IMR-90 (cell line): ENCODE measurements at regions not wholly inside any gene's neighbourhood (a gene's known extent, or its start where the extent isn't known, plus 50 kb on each side); places are given as distances from the start of the nearest gene placed in this dataset.

Source experiments
- ATAC-seq: fragments of 200-7000 bp; cut with Tn5 transposase; 2 replicates; pipeline ENCODE4 v1.9.1; 2020; ENCODE audit warnings: low read depth, mild to moderate bottlenecking, moderate library complexity
- BruUV-seq: library from RNA; stranded (reverse); fragments of 400-500 nt; replicated peaks from 2 replicates; lab custom pipeline; 2021; lab: Mats Ljungman, UMichigan
- CTCF ChIA-PET: fragments of 300-600 bp; formaldehyde crosslinking; extraction: SDS; loops from one replicate; lab custom pipeline; 2021; ENCODE audit warnings: antibody characterized with exemption; lab: Yijun Ruan, JAX
- POLR2A ChIA-PET: fragments of 300-600 bp; sonication (Branson Sonifier 250); formaldehyde crosslinking; loops from one replicate; lab custom pipeline; 2022; ENCODE audit warnings: antibody characterized with exemption; ENCODE audit not compliant: unreplicated experiment; lab: Charles Lee
- DNase-seq: peaks from one replicate; pipeline ENCODE4 v3.0.0; 2013
- H2AFZ ChIP-seq: replicated peaks from 2 replicates; pipeline ENCODE3; 2013; ENCODE audit warnings: low read length, mild to moderate bottlenecking; ENCODE audit not compliant: poor library complexity
- H2AK5ac ChIP-seq: 2 replicates; pipeline ENCODE4 v1.6.1; 2013; ENCODE audit warnings: low read depth, low read length, inconsistent platforms
- H2AK9ac ChIP-seq: replicated peaks from 2 replicates; pipeline ENCODE3; 2013; ENCODE audit warnings: mild to moderate bottlenecking, low read depth, low read length, moderate library complexity; ENCODE audit not compliant: poor library complexity
- H2BK120ac ChIP-seq: 2 replicates; pipeline ENCODE4 v1.6.1; 2013; ENCODE audit warnings: low read depth, low read length, inconsistent platforms
- H2BK15ac ChIP-seq: 3 replicates; pipeline ENCODE4 v1.6.1; 2013; ENCODE audit warnings: low read depth, low read length, inconsistent platforms
- H2BK20ac ChIP-seq: 2 replicates; pipeline ENCODE4 v1.6.1; 2013; ENCODE audit warnings: low read depth, mild to moderate bottlenecking, inconsistent platforms, low read length, moderate library complexity
- H2BK5ac ChIP-seq: 2 replicates; pipeline ENCODE4 v1.6.1; 2013; ENCODE audit warnings: mild to moderate bottlenecking, low read depth, low read length, inconsistent platforms; ENCODE audit not compliant: poor library complexity, severe bottlenecking
- H3K14ac ChIP-seq: replicated peaks from 2 replicates; pipeline ENCODE4 v1.6.1; 2013; ENCODE audit warnings: low read depth, low read length, inconsistent platforms
- H3K18ac ChIP-seq: 2 replicates; pipeline ENCODE4 v1.6.1; 2013; ENCODE audit warnings: low read depth, low read length, control low read depth
- H3K23ac ChIP-seq: 2 replicates; pipeline ENCODE4 v1.6.1; 2013; ENCODE audit warnings: low read depth, low read length, inconsistent platforms
- H3K27ac ChIP-seq: 2 replicates; pipeline ENCODE4 v1.5.1; 2013; ENCODE audit warnings: mild to moderate bottlenecking, control low read depth, low read length; ENCODE audit not compliant: insufficient read depth
- H3K27me3 ChIP-seq: 2 replicates; pipeline ENCODE4 v1.6.1; 2013; ENCODE audit warnings: low read length; ENCODE audit not compliant: control insufficient read depth, insufficient read depth
- H3K36me3 ChIP-seq: 2 replicates; pipeline ENCODE4 v1.6.1; 2013; ENCODE audit warnings: low read length, mixed read lengths; ENCODE audit not compliant: control insufficient read depth, insufficient read depth
- H3K4ac ChIP-seq: 2 replicates; pipeline ENCODE4 v1.6.1; 2013; ENCODE audit warnings: low read depth, low read length, inconsistent platforms
- H3K4me1 ChIP-seq: 2 replicates; pipeline ENCODE4 v1.6.1; 2013; ENCODE audit warnings: low read length, mixed read lengths; ENCODE audit not compliant: control insufficient read depth, insufficient read depth
- H3K4me2 ChIP-seq: 2 replicates; pipeline ENCODE4 v1.6.1; 2013; ENCODE audit warnings: low read depth, mild to moderate bottlenecking, control low read depth, low read length, moderate library complexity
- H3K4me3 ChIP-seq: 2 replicates; pipeline ENCODE4 v1.5.1; 2013; ENCODE audit warnings: low read depth, mild to moderate bottlenecking, control low read depth, low read length, moderate library complexity; ENCODE audit not compliant: insufficient read depth
- H3K56ac ChIP-seq: 2 replicates; pipeline ENCODE4 v1.6.1; 2013; ENCODE audit warnings: low read length, inconsistent platforms; ENCODE audit not compliant: insufficient read depth; ENCODE audit errors: extremely low read depth
- H3K79me1 ChIP-seq, 2 experiments: 2 replicates each; pipeline ENCODE4 v1.6.1; 2013; ENCODE audit warnings: low read length in 2 of 2, inconsistent platforms in 1 of 2, low read depth in 1 of 2
- H3K9ac ChIP-seq: 2 replicates; pipeline ENCODE4 v1.6.1; 2013; ENCODE audit warnings: low read depth, low read length, control low read depth
- H3K9me1 ChIP-seq: 2 replicates; pipeline ENCODE4 v1.6.1; 2013; ENCODE audit warnings: low read length, inconsistent platforms; ENCODE audit not compliant: insufficient read depth
- H3K9me3 ChIP-seq: 2 replicates; pipeline ENCODE4 v1.6.1; 2013; ENCODE audit warnings: low read length; ENCODE audit not compliant: control insufficient read depth, insufficient read depth
- H4K20me1 ChIP-seq: 2 replicates; pipeline ENCODE4 v1.6.1; 2013; ENCODE audit warnings: low read length, inconsistent platforms; ENCODE audit not compliant: insufficient read depth
- H4K5ac ChIP-seq: 2 replicates; pipeline ENCODE4 v1.6.1; 2013; ENCODE audit warnings: mild to moderate bottlenecking, low read depth, low read length, control low read depth
- H4K8ac ChIP-seq, 2 experiments: 2 replicates each; pipeline ENCODE4 v1.6.1; 2013; ENCODE audit warnings: low read depth in 2 of 2, low read length in 2 of 2, control low read depth in 1 of 2, inconsistent platforms in 1 of 2
- H4K91ac ChIP-seq: 2 replicates; pipeline ENCODE4 v1.6.1; 2013; ENCODE audit warnings: low read depth, low read length, inconsistent platforms; ENCODE audit not compliant: insufficient read depth
- BHLHE40 ChIP-seq: fragments of 150-350 bp; IDR thresholded peaks from 2 replicates; pipeline ENCODE4 v1.6.1; 2016; ENCODE audit warnings: mild to moderate bottlenecking, low read depth, low read length
- CEBPB ChIP-seq: IDR thresholded peaks from 2 replicates; pipeline ENCODE4 v1.6.1; 2012; ENCODE audit warnings: low read depth, low read length, improper control_type of control experiment
- ELK1 ChIP-seq: fragments of 150-350 bp; IDR thresholded peaks from 2 replicates; pipeline ENCODE4 v1.6.1; 2016; ENCODE audit warnings: low read depth, mild to moderate bottlenecking, low read length, moderate library complexity, borderline replicate concordance
- FOS ChIP-seq: fragments of 150-350 bp; IDR thresholded peaks from 2 replicates; pipeline ENCODE4 v1.6.1; 2016; ENCODE audit warnings: low read depth, low read length
- MAFK ChIP-seq: IDR thresholded peaks from 2 replicates; pipeline ENCODE4 v1.6.1; 2012; ENCODE audit warnings: low read depth, low read length, improper control_type of control experiment
- MAZ ChIP-seq: IDR thresholded peaks from 2 replicates; pipeline ENCODE4 v1.6.1; 2012; ENCODE audit warnings: low read depth, mild to moderate bottlenecking, low read length, improper control_type of control experiment, moderate library complexity, borderline replicate concordance
- MXI1 ChIP-seq: IDR thresholded peaks from 2 replicates; pipeline ENCODE4 v1.6.1; 2012; ENCODE audit warnings: low read depth, mild to moderate bottlenecking, low read length, moderate library complexity, borderline replicate concordance
- NFE2L2 ChIP-seq: fragments of 150-350 bp; IDR thresholded peaks from 2 replicates; pipeline ENCODE4 v1.6.1; 2016; ENCODE audit warnings: low read depth, mild to moderate bottlenecking, low read length
- POLR2A ChIP-seq: IDR thresholded peaks from 2 replicates; pipeline ENCODE4 v1.6.1; 2012; ENCODE audit warnings: mild to moderate bottlenecking, low read depth, low read length
- RAD21 ChIP-seq: IDR thresholded peaks from 2 replicates; pipeline ENCODE4 v1.6.1; 2012; ENCODE audit warnings: low read length, improper control_type of control experiment
- RCOR1 ChIP-seq: IDR thresholded peaks from 2 replicates; pipeline ENCODE4 v1.6.1; 2012; ENCODE audit warnings: mild to moderate bottlenecking, low read length, improper control_type of control experiment; ENCODE audit not compliant: insufficient replicate concordance
- RFX5 ChIP-seq: IDR thresholded peaks from 2 replicates; pipeline ENCODE4 v1.8.0; 2012; ENCODE audit warnings: low read depth, mild to moderate bottlenecking, low read length, moderate library complexity
- USF2 ChIP-seq: fragments of 150-350 bp; IDR thresholded peaks from 2 replicates; pipeline ENCODE4 v1.6.1; 2017; ENCODE audit warnings: mild to moderate bottlenecking, antibody characterized with exemption, low read length, low read depth
- WGBS, 2 experiments: methylation state at CpG; one replicate each; pipeline versions ENCODE4 v1.1.5 to v1.1.7; 2013; ENCODE audit warnings: missing lambda C conversion rate in 2 of 2; ENCODE audit not compliant: insufficient read length in 1 of 2; ENCODE audit errors: extremely low coverage in 2 of 2; 5-methylcytosine and 5-hydroxymethylcytosine counted together
- dilution Hi-C: fragments of 300-500 bp; cut with HindIII; formaldehyde crosslinking; loops from one replicate; pipeline ENCODE4 v1.14.3; 2018; ENCODE audit warnings: low sequenced_read_pairs; ENCODE audit not compliant: unreplicated experiment
- in situ Hi-C: fragments of 300-500 bp; cut with MboI; formaldehyde crosslinking; loops from 3 replicates; pipeline ENCODE4 v1.14.3; 2019; ENCODE audit warnings: low sequenced_read_pairs, inconsistent platforms, mixed read lengths
- intact Hi-C: fragments of 100-400 bp; cut with micrococcal nuclease; formaldehyde crosslinking; loops from 2 replicates; pipeline ENCODE4 v1.10.0; 2022

GRCh38 chr6:15712797-15713196 is 50.0 kb upstream of the DTNBP1 start:
- Histone ChIP-seq H4K8ac (no peak overlapping the region), H2BK120ac (no peak overlapping the region), H3K9me1 (no peaks in the 10 kb centered on the region), H3K79me1 (no peaks in the 10 kb centered on the region), H3K4ac (no peak overlapping the region), H2BK15ac (no peak overlapping the region), H3K9ac (no peak overlapping the region), H2AK5ac (no peak overlapping the region), H4K5ac (no peak overlapping the region), H3K56ac (no peak overlapping the region), H3K4me1 (no peaks in the 10 kb centered on the region), H2AK9ac (no peak overlapping the region), H3K9me3 (no peaks in the 10 kb centered on the region), H3K27me3 (peaks cover 18% of the 10 kb centered on the region), H3K18ac (no peak overlapping the region), H4K91ac (no peak overlapping the region), H2BK5ac (no peak overlapping the region), H3K36me3 (no peaks in the 10 kb centered on the region), H3K27ac (no peak overlapping the region), H3K4me3 (no peak overlapping the region), H4K20me1 (no peaks in the 10 kb centered on the region), H3K4me2 (no peak overlapping the region), H3K14ac (no peak overlapping the region), H3K23ac (no peak overlapping the region), H2AFZ (no peak overlapping the region), H2BK20ac (no peak overlapping the region)
- POLR2A ChIA-PET, result no interaction called here
- TF ChIP-seq MAFK, result no peak
- no peak for TF ChIP-seq MAZ
- no peak for TF ChIP-seq BHLHE40
- no peak for TF ChIP-seq MXI1
- TF ChIP-seq ELK1, result no peak
- TF ChIP-seq FOS, result no peak
- TF ChIP-seq RCOR1, result no peak
- no peak for TF ChIP-seq POLR2A
- no peak for TF ChIP-seq CEBPB
- TF ChIP-seq RFX5, result no peak
- TF ChIP-seq RAD21, result no peak
- TF ChIP-seq NFE2L2, result no peak
- TF ChIP-seq USF2, result no peak
- dilution Hi-C loops (no loop called here), intact Hi-C loops (no loop called here), in situ Hi-C loops (no loop called here)
- ATAC-seq, result no peak
- CTCF ChIA-PET, result no interaction called here
- no peak for DNase-seq
- no TSS peak for BruUV-seq
- no CpG with 5 or more reads among the region's 1 CpG for WGBS, 2 experiments
